Thymus (tissue), 11 donors: ENCODE measurements at regions not wholly inside any gene's neighbourhood (a gene's known extent, or its start where the extent isn't known, plus 50 kb on each side); places are given as distances from the start of the nearest gene placed in this dataset.

ENCODE experiments used
- DNase-seq, 9 donors: peaks; one replicate each; pipeline ENCODE4 v3.0.0-alpha.2; 2013; ENCODE audit warnings: low spot score in 9 of 9, low read depth in 6 of 9, missing footprints in 1 of 9
- H3K27ac ChIP-seq, 2 donors: one replicate each; pipeline ENCODE4 v1.5.1; 2013; ENCODE audit warnings: control low read depth in 1 of 2, low read depth in 1 of 2, low read length in 1 of 2, mild to moderate bottlenecking in 1 of 2, moderate library complexity in 1 of 2
- H3K27me3 ChIP-seq, 2 donors: one replicate each; pipeline ENCODE4 v1.5.1; 2013; ENCODE audit warnings: low read length in 1 of 2; ENCODE audit not compliant: control insufficient read depth in 2 of 2, insufficient read depth in 1 of 2
- H3K36me3 ChIP-seq, 2 donors: one replicate each; pipeline ENCODE4 v1.5.1; 2013; ENCODE audit warnings: low read length in 1 of 2, mild to moderate bottlenecking in 1 of 2, moderate library complexity in 1 of 2; ENCODE audit not compliant: control insufficient read depth in 2 of 2, insufficient read depth in 2 of 2
- H3K4me1 ChIP-seq, 2 donors: one replicate each; pipeline ENCODE4 v1.5.1; 2013; ENCODE audit warnings: low read length in 2 of 2; ENCODE audit not compliant: control insufficient read depth in 2 of 2, insufficient read depth in 2 of 2
- H3K4me3 ChIP-seq, 2 donors: one replicate each; pipeline ENCODE4 v1.5.1; 2013; ENCODE audit warnings: low read length in 2 of 2, control low read depth in 1 of 2, mild to moderate bottlenecking in 1 of 2
- H3K9me3 ChIP-seq, 2 donors: one replicate each; pipeline ENCODE4 v1.5.1; 2013; ENCODE audit warnings: low read length in 1 of 2, mild to moderate bottlenecking in 1 of 2; ENCODE audit not compliant: control insufficient read depth in 2 of 2, insufficient read depth in 1 of 2
- WGBS: extraction: QIAGEN DNeasy Blood & Tissue Kit; methylation state at CpG from one replicate; pipeline ENCODE4 v1.1.7; 2013; 5-methylcytosine and 5-hydroxymethylcytosine counted together
- donor health status: healthy.

GRCh38 chr1:4353090-4353856, 301.1 kb upstream of the AJAP1 start:
- DNase-seq, result no peak

GRCh38 chr1:4355839-4356238, 298.6 kb upstream of the AJAP1 start:
- no peak overlapping the region for H3K4me3 ChIP-seq
- no peaks in the 10 kb centered on the region for H3K36me3 ChIP-seq
- no peaks in the 10 kb centered on the region for H3K4me1 ChIP-seq
- H3K27ac ChIP-seq, result no peak overlapping the region
- no peak for DNase-seq
- WGBS, result 85% methylated on average over 6 of the region's 6 CpGs
- H3K9me3 ChIP-seq, result peaks cover 0 to 4% of the 10 kb centered on the region in 2 donors
- no peaks in the 10 kb centered on the region for H3K27me3 ChIP-seq

More at GRCh38 chr1:4353090-4353856, 301.1 kb upstream of the AJAP1 start:
- WGBS, result 92% methylated on average over 13 of the region's 13 CpGs
- peaks cover 0 to 4% of the 10 kb centered on the region in 2 donors for H3K9me3 ChIP-seq
- no peaks in the 10 kb centered on the region for H3K27me3 ChIP-seq
- H3K27ac ChIP-seq, result no peak overlapping the region
- H3K4me1 ChIP-seq, result no peaks in the 10 kb centered on the region
- H3K36me3 ChIP-seq, result no peaks in the 10 kb centered on the region
- H3K4me3 ChIP-seq, result no peak overlapping the region

GRCh38 chr1:4362314-4363044, 291.9 kb upstream of the AJAP1 start:
- WGBS, result 89% methylated on average over 22 of the region's 22 CpGs
- no peak for DNase-seq

GRCh38 chr1:4366091-4366490, 288.3 kb upstream of the AJAP1 start:
- no peaks in the 10 kb centered on the region for H3K4me1 ChIP-seq
- no peak for DNase-seq
- H3K9me3 ChIP-seq, result peaks cover 1 to 18% of the 10 kb centered on the region in 2 donors
- WGBS, result 94% methylated on average over 10 of the region's 10 CpGs
- H3K36me3 ChIP-seq, result no peaks in the 10 kb centered on the region
- no peak overlapping the region for H3K27ac ChIP-seq
- H3K27me3 ChIP-seq, result no peaks in the 10 kb centered on the region
- no peak overlapping the region for H3K4me3 ChIP-seq

More at GRCh38 chr1:4362314-4363044, 291.9 kb upstream of the AJAP1 start:
- Histone ChIP-seq H3K27me3 (no peaks in the 10 kb centered on the region), H3K9me3 (peaks cover 1 to 18% of the 10 kb centered on the region in 2 donors), H3K4me1 (no peaks in the 10 kb centered on the region), H3K27ac (no peak overlapping the region), H3K4me3 (no peak overlapping the region), H3K36me3 (no peaks in the 10 kb centered on the region)

GRCh38 chr1:4367230-4367777, 287.1 kb upstream of the AJAP1 start:
- Histone ChIP-seq H3K36me3 (no peaks in the 10 kb centered on the region), H3K27me3 (no peaks in the 10 kb centered on the region), H3K27ac (no peak overlapping the region), H3K9me3 (peaks cover 1 to 18% of the 10 kb centered on the region in 2 donors), H3K4me1 (no peaks in the 10 kb centered on the region), H3K4me3 (no peak overlapping the region)
- DNase-seq, result no peak
- WGBS, result 89% methylated on average over 13 of the region's 13 CpGs

GRCh38 chr1:4369335-4369734, 285.1 kb upstream of the AJAP1 start:
- 98% methylated on average over 4 of the region's 4 CpGs for WGBS
- H3K36me3 ChIP-seq, result no peaks in the 10 kb centered on the region
- no peak for DNase-seq
- H3K27ac ChIP-seq, result no peak overlapping the region
- no peaks in the 10 kb centered on the region for H3K4me1 ChIP-seq
- no peaks in the 10 kb centered on the region for H3K27me3 ChIP-seq
- H3K4me3 ChIP-seq, result no peak overlapping the region
- peaks cover 0 to 13% of the 10 kb centered on the region in 2 donors for H3K9me3 ChIP-seq

- peaks cover 0 to 12% of the 10 kb centered on the region in 2 donors for H3K9me3 ChIP-seq
- H3K27ac ChIP-seq, result no peak overlapping the region
- DNase-seq, result no peak
- no peak overlapping the region for H3K4me3 ChIP-seq
- no peaks in the 10 kb centered on the region for H3K4me1 ChIP-seq
- no peaks in the 10 kb centered on the region for H3K36me3 ChIP-seq
- no peaks in the 10 kb centered on the region for H3K27me3 ChIP-seq
- 93% methylated on average over 6 of the region's 6 CpGs for WGBS
Observed at GRCh38 chr1:4371849-4372248, 282.6 kb upstream of the AJAP1 start.

- peaks cover 0 to 11% of the 10 kb centered on the region in 2 donors for H3K9me3 ChIP-seq
Observed at GRCh38 chr1:4375812-4376211, 278.6 kb upstream of the AJAP1 start.

More at GRCh38 chr1:4375812-4376211, 278.6 kb upstream of the AJAP1 start:
- Histone ChIP-seq H3K27me3 (no peaks in the 10 kb centered on the region), H3K4me1 (no peaks in the 10 kb centered on the region), H3K36me3 (no peaks in the 10 kb centered on the region), H3K27ac (no peak overlapping the region), H3K4me3 (no peak overlapping the region)
- 95% methylated on average over 1 of the region's 1 CpG for WGBS
- DNase-seq, result no peak
